ENCODE measurements at regions not wholly inside any gene's neighbourhood (a gene's known extent, or its start where the extent isn't known, plus 50 kb on each side); places are given as distances from the start of the nearest gene placed in this dataset.
"Not testable (repeated sequence)": the region's sequence is repeated elsewhere in the genome, so short reads cannot be mapped to it uniquely, and the experiment has no call there.

GRCh38 chr6:145153495-145153894, 581.8 kb downstream of the EPM2A start:
- TF ChIP-seq CTCF (IDR thresholded peaks at IDR 0.05): no peak
- peaks cover 0 to 2% of the 10 kb centered on the region in 2 donors for H3K4me1 ChIP-seq
- DNase-seq (ENCODE audit: low spot score): no peak

GRCh38 chr6:145155411-145155810, 579.9 kb downstream of the EPM2A start:
- Histone ChIP-seq H3K9me3 (peaks cover 0 to 13% of the 10 kb centered on the region in 2 donors), H3K4me1 (no peaks in the 10 kb centered on the region), H3K36me3 (no peaks in the 10 kb centered on the region), H3K27ac (no peak overlapping the region), H3K4me3 (no peak overlapping the region), H3K27me3 (no peaks in the 10 kb centered on the region)
- TF ChIP-seq CTCF (IDR thresholded peaks at IDR 0.05): no peak
- DNase-seq (ENCODE audit: low spot score): no peak

More at GRCh38 chr6:145153495-145153894, 581.8 kb downstream of the EPM2A start:
- H3K9me3 ChIP-seq: peaks cover 0 to 3% of the 10 kb centered on the region in 2 donors
- H3K27me3 ChIP-seq: no peaks in the 10 kb centered on the region
- H3K4me3 ChIP-seq: no peak overlapping the region
- H3K36me3 ChIP-seq: no peaks in the 10 kb centered on the region
- no peak overlapping the region for H3K27ac ChIP-seq

GRCh38 chr6:145155873-145156782, 579.2 kb downstream of the EPM2A start:
- TF ChIP-seq CTCF (IDR thresholded peaks at IDR 0.05): no peak
- Histone ChIP-seq H3K4me3 (no peak overlapping the region), H3K27ac (no peak overlapping the region), H3K4me1 (no peaks in the 10 kb centered on the region), H3K27me3 (no peaks in the 10 kb centered on the region), H3K36me3 (no peaks in the 10 kb centered on the region), H3K9me3 (peaks cover 0 to 13% of the 10 kb centered on the region in 2 donors)
- no peak for DNase-seq (ENCODE audit: low spot score)

- not testable (repeated sequence) for H3K4me3 ChIP-seq, H3K27me3 ChIP-seq
These were observed 576.7 kb downstream of the EPM2A start for GRCh38 chr6:145158636-145159035.

GRCh38 chr6:145159921-145160320, 575.4 kb downstream of the EPM2A start:
- no peaks in the 10 kb centered on the region for H3K36me3 ChIP-seq
- no peak overlapping the region for H3K27ac ChIP-seq
- TF ChIP-seq CTCF (IDR thresholded peaks at IDR 0.05): no peak
- DNase-seq (ENCODE audit: low spot score): no peak
- no peaks in the 10 kb centered on the region for H3K27me3 ChIP-seq
- no peaks in the 10 kb centered on the region for H3K4me1 ChIP-seq
- no peak overlapping the region for H3K4me3 ChIP-seq
- H3K9me3 ChIP-seq: peaks cover 0 to 13% of the 10 kb centered on the region in 2 donors

More at GRCh38 chr6:145158636-145159035, 576.7 kb downstream of the EPM2A start:
- not testable (repeated sequence) for DNase-seq (ENCODE audit: low spot score); H3K36me3 ChIP-seq; H3K27ac ChIP-seq; H3K4me1 ChIP-seq
- peaks cover 0 to 13% of the 10 kb centered on the region in 2 donors for H3K9me3 ChIP-seq

- Histone ChIP-seq H3K27ac (no peak overlapping the region), H3K4me3 (no peak overlapping the region), H3K4me1 (no peaks in the 10 kb centered on the region), H3K27me3 (no peaks in the 10 kb centered on the region), H3K36me3 (no peaks in the 10 kb centered on the region), H3K9me3 (peaks cover 0 to 13% of the 10 kb centered on the region in 2 donors)
- no peak for TF ChIP-seq CTCF (IDR thresholded peaks at IDR 0.05)
- DNase-seq (ENCODE audit: low spot score): no peak
These were observed 573.8 kb downstream of the EPM2A start for GRCh38 chr6:145161501-145161900.
